ENCODE measurements at regions not wholly inside any gene's neighbourhood (a gene's known extent, or its start where the extent isn't known, plus 50 kb on each side); places are given as distances from the start of the nearest gene placed in this dataset.

GRCh38 chr6:25010902-25011625, 75.3 kb upstream of the RIPOR2 start:
- FAIRE-seq (no peak), DNase-seq (ENCODE audit: extremely low spot score, insufficient read length, low read depth) (no peak)

GRCh38 chr6:25012657-25013056, 76.9 kb upstream of the RIPOR2 start:
- DNase-seq (ENCODE audit: extremely low spot score, insufficient read length, low read depth) (no peak), FAIRE-seq (no peak)

- no peak for FAIRE-seq
These were observed 77.5 kb upstream of the RIPOR2 start for GRCh38 chr6:25013246-25013645.

GRCh38 chr6:25014369-25014768, 78.6 kb upstream of the RIPOR2 start:
- FAIRE-seq (no peak), DNase-seq (ENCODE audit: extremely low spot score, insufficient read length, low read depth) (no peak)

More at GRCh38 chr6:25013246-25013645, 77.5 kb upstream of the RIPOR2 start:
- no peak for DNase-seq (ENCODE audit: extremely low spot score, insufficient read length, low read depth)

GRCh38 chr6:25014791-25015560, 79.2 kb upstream of the RIPOR2 start:
- FAIRE-seq (no peak), DNase-seq (ENCODE audit: extremely low spot score, insufficient read length, low read depth) (no peak)

- no peak for DNase-seq (ENCODE audit: extremely low spot score, insufficient read length, low read depth)
- no peak for FAIRE-seq
These were observed 80.4 kb upstream of the RIPOR2 start for GRCh38 chr6:25016014-25016720.

GRCh38 chr6:25017486-25017885, 81.7 kb upstream of the RIPOR2 start:
- FAIRE-seq = no peak
- DNase-seq (ENCODE audit: extremely low spot score, insufficient read length, low read depth) = no peak

- DNase-seq (ENCODE audit: extremely low spot score, insufficient read length, low read depth) (no peak), FAIRE-seq (peak; percentile 83)
These were observed 82.3 kb upstream of the RIPOR2 start for GRCh38 chr6:25017932-25018567.

- DNase-seq (ENCODE audit: extremely low spot score, insufficient read length, low read depth) = no peak
- FAIRE-seq = no peak
These were observed 82.8 kb upstream of the RIPOR2 start for GRCh38 chr6:25018568-25018954.

- FAIRE-seq = no peak
- DNase-seq (ENCODE audit: extremely low spot score, insufficient read length, low read depth) = no peak
These were observed 86.4 kb upstream of the RIPOR2 start for GRCh38 chr6:25022140-25022553.

- no peak for FAIRE-seq
- DNase-seq (ENCODE audit: extremely low spot score, insufficient read length, low read depth) = no peak
These were observed 88.0 kb upstream of the RIPOR2 start for GRCh38 chr6:25023781-25024180.

GRCh38 chr6:25024821-25025220, 89.1 kb upstream of the RIPOR2 start:
- DNase-seq (ENCODE audit: extremely low spot score, insufficient read length, low read depth) (no peak), FAIRE-seq (no peak)

- DNase-seq (ENCODE audit: extremely low spot score, insufficient read length, low read depth) (no peak), FAIRE-seq (no peak)
These were observed 89.6 kb upstream of the RIPOR2 start for GRCh38 chr6:25025248-25025918.

GRCh38 chr6:25025919-25026301, 90.2 kb upstream of the RIPOR2 start:
- FAIRE-seq (no peak), DNase-seq (ENCODE audit: extremely low spot score, insufficient read length, low read depth) (no peak)

GRCh38 chr6:25026723-25027122, 91.0 kb upstream of the RIPOR2 start:
- FAIRE-seq (no peak), DNase-seq (ENCODE audit: extremely low spot score, insufficient read length, low read depth) (no peak)

GRCh38 chr6:25027221-25027916, 91.6 kb upstream of the RIPOR2 start:
- DNase-seq (ENCODE audit: extremely low spot score, insufficient read length, low read depth) (peak; percentile 62), FAIRE-seq (peak; percentile 88)

GRCh38 chr6:25028328-25028727, 92.6 kb upstream of the RIPOR2 start:
- DNase-seq (ENCODE audit: extremely low spot score, insufficient read length, low read depth) = no peak
- no peak for FAIRE-seq

GRCh38 chr6:25032934-25033333, 97.2 kb upstream of the RIPOR2 start:
- FAIRE-seq (no peak), DNase-seq (ENCODE audit: extremely low spot score, insufficient read length, low read depth) (no peak)

- DNase-seq (ENCODE audit: extremely low spot score, insufficient read length, low read depth) (no peak), FAIRE-seq (peak; percentile 62)
These were observed 98.7 kb upstream of the RIPOR2 start for GRCh38 chr6:25034431-25034921.

All from GM18507 (cell line).